ENCODE measurements at regions not wholly inside any gene's neighbourhood (a gene's known extent, or its start where the extent isn't known, plus 50 kb on each side); places are given as distances from the start of the nearest gene placed in this dataset.

DNA sequence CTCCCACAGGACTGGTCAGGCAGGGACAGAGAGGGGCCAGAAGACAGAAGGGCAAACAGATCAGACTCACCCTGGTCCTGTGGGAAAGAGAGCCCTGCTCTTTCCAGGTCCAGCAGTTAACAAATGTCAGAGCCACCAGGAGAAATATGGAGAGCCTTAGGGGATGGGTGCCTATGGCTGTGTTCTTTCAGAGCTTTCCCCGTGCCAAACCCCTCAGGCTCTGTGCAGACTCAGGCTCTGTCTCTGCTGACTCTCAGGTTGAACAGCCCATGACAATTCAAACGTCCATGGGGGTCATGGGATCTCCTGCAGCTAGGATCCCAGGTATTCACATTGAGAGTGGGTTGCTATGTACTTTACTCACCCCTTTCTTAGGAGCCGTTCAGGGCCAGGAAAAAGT, 120.8 kb upstream of the ERBB4 start:
- DNase-seq (ENCODE audit: low spot score in 2 of 2, unreplicated experiment in 2 of 2): no peak
- Mint-ChIP-seq H3K36me3 (no peaks in the 10 kb centered on the region), H3K9me3 (peaks cover 24% of the 10 kb centered on the region), H3K4me3 (no peak overlapping the region), H3K4me1 (no peaks in the 10 kb centered on the region), H3K27ac (no peak overlapping the region), H3K27me3 (ENCODE audit: low read depth) (no peaks in the 10 kb centered on the region)
- TF ChIP-seq CTCF (IDR thresholded peaks at IDR 0.05; ENCODE audit: unreplicated experiment): no peak

GRCh38 chr2:212649646-212650045, 111.0 kb upstream of the ERBB4 start:
- Mint-ChIP-seq H3K27me3 (ENCODE audit: low read depth) (no peaks in the 10 kb centered on the region), H3K4me3 (no peak overlapping the region), H3K4me1 (no peaks in the 10 kb centered on the region), H3K9me3 (peaks cover 5% of the 10 kb centered on the region), H3K36me3 (no peaks in the 10 kb centered on the region), H3K27ac (no peak overlapping the region)
- no peak for DNase-seq (ENCODE audit: low spot score in 2 of 2, unreplicated experiment in 2 of 2)
- no peak for TF ChIP-seq CTCF (IDR thresholded peaks at IDR 0.05; ENCODE audit: unreplicated experiment)

- TF ChIP-seq CTCF (IDR thresholded peaks at IDR 0.05; ENCODE audit: unreplicated experiment): no peak
- no peak for DNase-seq (ENCODE audit: low spot score in 2 of 2, unreplicated experiment in 2 of 2)
- Mint-ChIP-seq H3K4me1 (no peaks in the 10 kb centered on the region), H3K4me3 (no peak overlapping the region), H3K27ac (no peak overlapping the region), H3K27me3 (ENCODE audit: low read depth) (no peaks in the 10 kb centered on the region), H3K36me3 (no peaks in the 10 kb centered on the region), H3K9me3 (peaks cover 7% of the 10 kb centered on the region)
These were observed 108.2 kb upstream of the ERBB4 start for GRCh38 chr2:212646698-212647366.

DNA sequence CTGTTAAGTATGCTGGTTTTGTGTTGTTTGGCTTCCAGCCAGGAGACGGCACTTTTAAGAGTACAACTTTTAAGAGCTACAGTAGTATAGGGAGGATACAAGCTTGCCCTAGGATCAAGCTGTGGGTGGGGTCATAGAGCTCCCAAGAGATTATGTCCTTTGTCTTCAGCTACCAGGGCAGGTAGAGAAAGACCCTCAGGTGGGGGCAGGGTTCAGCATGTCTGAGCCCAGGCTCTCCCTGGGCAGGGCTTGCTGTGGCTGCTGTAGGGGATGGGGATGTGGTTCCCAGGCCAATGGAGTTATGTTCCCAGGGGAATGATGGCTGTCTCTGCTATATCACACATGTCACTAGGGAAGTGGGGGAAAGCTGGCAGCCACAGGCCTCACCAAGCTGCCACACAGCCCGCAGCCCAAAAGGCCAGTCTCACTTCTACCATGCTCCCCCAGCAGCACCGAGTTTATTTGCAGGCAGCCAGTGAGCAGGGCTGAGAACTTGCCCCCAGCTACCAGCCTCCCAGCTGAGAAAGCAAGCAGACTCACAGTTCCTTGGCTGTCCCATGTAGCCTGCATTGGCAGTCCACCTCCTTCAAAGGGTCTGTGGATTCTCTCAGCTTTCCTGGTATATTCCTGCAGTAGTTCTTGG, 105.7 kb upstream of the ERBB4 start:
- Mint-ChIP-seq H3K4me1 (peaks cover 8% of the 10 kb centered on the region), H3K27me3 (ENCODE audit: low read depth) (peaks cover 2% of the 10 kb centered on the region), H3K4me3 (no peak overlapping the region), H3K9me3 (peaks cover 13% of the 10 kb centered on the region), H3K27ac (no peak overlapping the region), H3K36me3 (no peaks in the 10 kb centered on the region)
- no peak for TF ChIP-seq CTCF (IDR thresholded peaks at IDR 0.05; ENCODE audit: unreplicated experiment)
- DNase-seq (ENCODE audit: low spot score in 2 of 2, unreplicated experiment in 2 of 2): no peak

DNA sequence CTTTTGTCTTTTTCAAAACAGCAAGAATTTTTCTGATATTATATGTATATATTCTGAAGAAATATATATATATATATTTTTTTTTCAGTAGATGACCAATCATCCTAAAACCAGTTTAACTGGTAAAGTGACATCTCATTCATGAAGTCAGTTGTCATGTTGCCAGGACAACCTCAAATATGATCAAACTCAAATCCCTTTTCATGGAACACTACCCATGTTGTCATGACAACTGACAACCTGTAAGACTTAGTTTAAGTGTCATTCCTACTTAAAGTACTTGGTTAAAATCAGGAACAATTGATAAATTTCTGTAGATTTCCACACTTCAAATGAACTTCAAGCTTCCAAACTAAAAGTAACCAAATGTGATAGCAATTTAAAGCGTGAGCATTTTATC, 101.8 kb upstream of the ERBB4 start:
- Mint-ChIP-seq H3K4me3 (no peak overlapping the region), H3K27ac (no peak overlapping the region), H3K27me3 (ENCODE audit: low read depth) (peaks cover 2% of the 10 kb centered on the region), H3K4me1 (peaks cover 8% of the 10 kb centered on the region), H3K9me3 (peaks cover 22% of the 10 kb centered on the region), H3K36me3 (no peaks in the 10 kb centered on the region)
- no peak for DNase-seq (ENCODE audit: low spot score in 2 of 2, unreplicated experiment in 2 of 2)
- TF ChIP-seq CTCF (IDR thresholded peaks at IDR 0.05; ENCODE audit: unreplicated experiment): no peak
